GM12892 (cell line): ENCODE measurements at regions not wholly inside any gene's neighbourhood (a gene's known extent, or its start where the extent isn't known, plus 50 kb on each side); places are given as distances from the start of the nearest gene placed in this dataset.
A peak's percentile ranks its signal among the peaks of the same experiment; 100 is the strongest.

Experiments
- DNase-seq: peaks from one replicate; pipeline ENCODE4 v3.0.0; 2011; ENCODE audit not compliant: insufficient read length
- FAIRE-seq: peaks from 2 replicates; lab custom pipeline; 2011; peaks lifted over from hg19 to GRCh38; lab: Jason Lieb, UNC
- POLR2A ChIP-seq: IDR thresholded peaks from 2 replicates; pipeline ENCODE4 v1.6.1; 2011; ENCODE audit warnings: low read depth, low read length, control low read depth
- POLR2AphosphoS5 ChIP-seq: IDR thresholded peaks from 2 replicates; pipeline ENCODE4 v1.6.1; 2011; ENCODE audit warnings: low read depth, low read length, control low read depth
- TAF1 ChIP-seq: IDR thresholded peaks from 2 replicates; pipeline ENCODE4 v1.6.1; 2011; ENCODE audit warnings: low read depth, mild to moderate bottlenecking, control low read depth, low read length, borderline replicate concordance

- no peak for DNase-seq
- FAIRE-seq, result no peak
- TF ChIP-seq POLR2AphosphoS5 (no peak), TAF1 (no peak), POLR2A (no peak)
Measured at GRCh38 chr5:133831491-133832224, 136.8 kb downstream of the C5orf15 start.

DNA sequence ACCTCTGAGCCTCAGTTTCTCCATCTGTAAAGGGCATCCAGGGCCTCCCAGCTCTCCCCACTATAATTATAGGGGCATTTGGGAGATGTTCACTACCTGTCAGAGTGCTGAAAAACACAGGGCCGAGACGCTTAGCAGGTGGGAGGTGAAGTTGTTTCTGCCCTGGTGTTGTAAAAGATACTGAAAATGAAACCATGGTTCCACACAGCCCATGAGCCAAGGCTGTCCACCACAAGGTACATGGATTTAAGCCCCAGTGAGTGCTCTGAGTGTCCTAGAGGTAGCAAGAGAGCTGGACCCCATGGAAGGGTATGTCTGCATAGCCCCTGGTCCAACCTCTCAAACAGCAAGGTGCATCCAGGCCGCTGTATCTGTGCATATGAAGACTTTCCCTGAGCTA, 137.5 kb downstream of the C5orf15 start:
- DNase-seq (no peak), FAIRE-seq (no peak)
- TF ChIP-seq POLR2A (no peak), TAF1 (0 out of 2 replicates have a peak, but pooled peaks have one; percentile 15), POLR2AphosphoS5 (no peak)

DNA sequence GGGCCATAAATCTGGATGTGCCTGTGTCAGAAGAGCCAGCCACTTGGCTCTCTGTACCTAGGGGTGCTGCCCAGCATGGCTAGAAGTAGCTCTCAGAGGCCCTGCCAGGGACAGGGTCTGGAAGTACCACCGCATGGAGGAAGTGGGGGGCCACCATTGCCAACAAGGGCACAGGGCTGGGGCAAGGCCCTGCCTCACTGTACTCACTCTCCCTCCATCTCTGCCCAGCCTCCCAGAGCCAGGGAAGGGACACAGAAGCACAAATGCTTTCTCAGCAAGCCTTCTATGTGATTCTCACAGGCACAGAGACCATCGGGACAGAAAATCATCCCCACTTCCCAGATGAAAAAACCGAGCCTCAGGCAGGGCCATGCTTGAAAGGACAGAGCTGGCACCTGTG, 138.1 kb downstream of the C5orf15 start:
- FAIRE-seq (no peak), DNase-seq (no peak)
- no peak for TF ChIP-seq TAF1
- TF ChIP-seq POLR2AphosphoS5, result no peak
- no peak for TF ChIP-seq POLR2A

DNA sequence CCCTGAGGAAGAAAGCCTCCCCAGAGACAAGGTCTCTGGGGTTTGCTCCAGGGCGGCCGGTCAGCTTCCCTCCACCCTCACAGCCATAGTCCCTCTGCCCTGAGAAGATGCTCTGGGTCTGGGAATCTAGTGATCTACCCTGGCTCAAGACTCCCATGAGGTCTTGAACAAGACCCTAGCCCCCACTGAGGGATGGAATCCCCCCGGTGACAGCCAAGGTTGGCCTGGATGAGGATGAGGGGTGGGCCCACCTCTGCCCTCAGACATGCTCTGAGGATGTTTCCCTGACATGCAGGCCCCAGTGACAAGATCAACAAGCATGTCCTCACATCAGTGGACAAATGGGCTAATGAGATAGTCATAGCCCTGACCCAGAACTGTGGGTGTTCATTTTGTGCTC, 138.6 kb downstream of the C5orf15 start:
- no peak for FAIRE-seq
- no peak for DNase-seq
- TF ChIP-seq POLR2A, result no peak
- TF ChIP-seq TAF1, result no peak
- no peak for TF ChIP-seq POLR2AphosphoS5

DNA sequence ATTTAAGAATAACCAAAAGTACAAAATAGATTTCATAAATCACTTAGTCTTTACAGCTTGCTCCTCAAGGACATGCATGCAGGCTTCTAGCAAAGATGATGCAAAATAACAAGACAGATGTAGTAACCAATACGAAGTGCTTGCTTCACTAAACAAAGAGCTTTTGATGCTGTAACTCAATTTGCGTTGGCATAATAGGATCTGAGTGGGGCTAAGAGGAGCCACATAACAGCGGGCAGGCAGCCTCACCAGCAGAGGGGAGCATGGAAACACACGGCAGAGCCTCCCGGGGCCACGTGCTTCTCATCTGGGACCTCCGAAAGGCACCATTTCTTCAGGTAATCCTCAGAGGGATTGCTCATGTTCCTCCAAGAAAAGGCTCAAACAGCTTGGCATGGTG, 139.7 kb downstream of the C5orf15 start:
- DNase-seq, result no peak
- TF ChIP-seq POLR2A (no peak), POLR2AphosphoS5 (no peak), TAF1 (no peak)
- FAIRE-seq, result no peak

- DNase-seq (no peak), FAIRE-seq (no peak)
- TF ChIP-seq POLR2A (no peak), TAF1 (no peak)
Measured at GRCh38 chr5:133827830-133828229, 140.6 kb downstream of the C5orf15 start.

DNA sequence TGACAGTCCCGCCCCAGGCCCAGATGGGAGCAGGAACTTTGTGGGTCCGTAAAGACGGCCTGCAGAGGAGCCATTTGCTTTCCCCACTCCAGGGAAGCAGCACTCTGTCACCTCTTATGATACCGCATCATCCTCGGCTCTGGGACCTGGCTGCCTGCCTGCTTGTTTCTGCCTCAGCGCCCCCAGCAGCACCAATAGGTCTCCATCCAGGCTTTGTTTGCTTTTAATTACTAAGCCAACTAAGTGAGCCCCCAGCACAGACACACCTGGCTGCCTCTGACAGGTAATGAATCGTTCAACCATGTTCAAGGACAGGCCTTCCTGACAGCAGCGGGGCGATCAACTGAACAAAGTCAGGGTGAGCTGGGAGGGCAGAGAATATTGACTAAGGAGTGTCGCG, 141.4 kb downstream of the C5orf15 start:
- no peak for DNase-seq
- TF ChIP-seq TAF1 (no peak), POLR2AphosphoS5 (no peak), POLR2A (no peak)
- FAIRE-seq, result no peak

DNA sequence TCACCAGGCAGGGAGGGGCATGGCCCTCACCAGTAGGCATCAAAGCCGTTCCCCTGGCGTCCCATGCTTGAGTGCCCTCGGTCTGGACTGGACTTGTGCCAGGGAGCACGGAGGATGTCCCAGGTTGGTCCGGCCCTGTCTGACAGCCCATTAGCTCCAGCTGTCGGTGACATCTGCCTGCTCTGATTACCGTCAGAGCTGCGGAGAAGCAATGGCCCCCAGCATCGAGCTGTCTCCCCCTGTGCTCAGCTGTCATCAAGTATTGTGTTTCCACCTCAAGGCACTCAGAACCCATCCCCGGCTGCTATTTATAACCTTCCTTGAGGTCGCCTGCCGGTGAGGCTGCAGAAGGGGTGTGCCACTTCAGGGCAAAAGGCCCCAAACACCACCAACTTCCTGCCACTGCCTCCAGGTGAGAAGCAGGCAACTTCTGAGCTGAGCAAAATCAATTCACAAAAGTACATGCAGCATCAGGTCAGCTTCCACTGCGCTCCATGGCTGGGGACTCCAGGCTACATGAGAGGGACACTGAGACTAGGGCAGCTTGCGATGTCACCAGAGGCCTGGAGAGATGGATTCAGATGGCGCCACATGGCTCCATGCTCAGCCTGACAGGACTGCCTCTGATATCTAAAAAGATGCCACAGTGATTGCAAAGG, 142.7 kb downstream of the C5orf15 start:
- FAIRE-seq (peak; percentile 88), DNase-seq (no peak)
- no peak for TF ChIP-seq TAF1
- TF ChIP-seq POLR2A, result no peak
- TF ChIP-seq POLR2AphosphoS5, result no peak

DNA sequence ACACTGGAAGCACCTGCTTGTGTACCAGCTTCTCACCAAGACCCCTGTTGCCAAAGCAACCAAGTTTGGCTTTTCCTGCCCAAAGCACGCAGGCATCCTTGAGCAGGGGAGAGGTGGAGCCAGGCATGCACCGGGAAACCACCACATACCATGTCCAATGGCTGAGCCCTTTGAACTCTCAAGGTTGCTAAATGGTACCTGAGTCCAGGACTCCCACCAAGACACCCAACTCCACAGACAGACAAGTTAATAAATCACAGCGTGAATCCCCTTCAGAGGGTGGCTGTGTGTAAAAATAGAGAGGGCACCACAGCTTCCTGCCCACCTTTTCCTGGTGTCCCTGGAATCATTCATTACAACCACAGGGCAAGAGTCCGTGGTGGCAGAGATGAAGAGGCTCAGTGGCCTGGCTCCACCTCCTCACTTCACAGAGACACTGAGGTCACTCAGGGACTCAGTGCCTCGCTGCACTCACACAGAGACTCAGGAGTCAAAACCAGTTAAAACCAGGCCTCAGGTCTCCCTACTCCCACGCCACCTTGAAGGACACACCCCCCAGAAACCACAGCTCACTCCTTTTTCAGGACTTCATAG, 143.7 kb downstream of the C5orf15 start:
- FAIRE-seq (peak; percentile 86), DNase-seq (peak; percentile 53)
- TF ChIP-seq POLR2A (no peak), POLR2AphosphoS5 (no peak), TAF1 (no peak)

- DNase-seq (no peak), FAIRE-seq (no peak)
- TF ChIP-seq POLR2A, result no peak
- TF ChIP-seq TAF1, result no peak
- no peak for TF ChIP-seq POLR2AphosphoS5
Measured at GRCh38 chr5:133821889-133822288, 146.5 kb downstream of the C5orf15 start.

DNA sequence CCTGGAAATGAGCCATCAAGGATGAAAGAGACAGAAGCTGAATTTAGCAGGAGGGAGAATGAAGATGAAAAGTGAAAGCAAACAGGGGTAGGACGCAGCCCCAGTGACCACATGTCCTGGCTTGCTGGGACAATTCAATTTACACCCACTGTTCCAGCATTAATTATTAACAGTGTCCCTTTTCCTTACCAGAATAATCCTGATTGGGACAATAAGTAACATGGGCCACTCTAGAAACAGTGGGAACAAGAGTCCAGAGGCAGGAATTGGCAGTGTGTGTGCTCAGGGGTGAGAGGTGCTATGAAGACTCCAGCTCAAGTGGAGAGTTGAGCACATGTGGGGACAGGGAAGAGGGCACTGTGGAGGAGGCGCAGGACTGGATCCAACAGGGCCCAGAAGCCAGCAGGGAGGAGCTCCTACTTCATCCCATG, 147.1 kb downstream of the C5orf15 start:
- FAIRE-seq (peak; percentile 27), DNase-seq (no peak)
- no peak for TF ChIP-seq TAF1
- TF ChIP-seq POLR2A, result no peak
- no peak for TF ChIP-seq POLR2AphosphoS5
